K562 (cell line): ENCODE measurements at regions not wholly inside any gene's neighbourhood (a gene's known extent, or its start where the extent isn't known, plus 50 kb on each side); places are given as distances from the start of the nearest gene placed in this dataset.

Experiments used
- ATAC-seq: fragments of 200-7000 bp; cut with Tn5 transposase; 3 replicates; pipeline ENCODE4 v1.9.1; 2020; ENCODE audit warnings: moderate library complexity
- BruUV-seq: library from RNA; stranded (reverse); fragments of 400-500 nt; replicated peaks from 2 replicates; lab custom pipeline; 2021; lab: Mats Ljungman, UMichigan
- CTCF ChIA-PET: fragments of 300-600 bp; formaldehyde crosslinking; extraction: SDS; loops from one replicate; lab custom pipeline; 2021; ENCODE audit warnings: low intra/inter-chr PET ratio; lab: Yijun Ruan, JAX
- POLR2A ChIA-PET: fragments of 300-600, 350-650 bp; sonication (Branson Sonifier 250); formaldehyde crosslinking; extraction: SDS; loops from one replicate; lab custom pipeline; 2021; ENCODE audit warnings: antibody characterized with exemption, inconsistent platforms; lab: Yijun Ruan, JAX
- DNase-seq, 4 experiments: peaks; one replicate each; pipeline versions ENCODE4 v3.0.0 to v3.0.0-alpha.2; 2011 to 2018; ENCODE audit warnings: low spot score in 3 of 4, mixed read lengths in 3 of 4; ENCODE audit errors: extremely low read depth in 1 of 4
- FAIRE-seq: peaks from 2 replicates; lab custom pipeline; 2011; peaks lifted over from hg19 to GRCh38; lab: Jason Lieb, UNC
- H2AFZ ChIP-seq: 2 replicates; pipeline ENCODE4 v1.6.0; 2011; ENCODE audit warnings: low read depth, low read length, control low read depth, inconsistent platforms
- H3K27ac ChIP-seq: fragments of 200-600 bp; 3 replicates; pipeline ENCODE4 v1.8.0; 2011; ENCODE audit warnings: low read depth, mild to moderate bottlenecking, control low read depth, inconsistent platforms, low read length, moderate library complexity, mixed read lengths; ENCODE audit errors: extremely low read depth
- H3K27me3 ChIP-seq, 2 experiments: fragments of 300-600 bp in 1 of 2; 2 replicates in 1 of 2; 3 replicates in 1 of 2; pipeline versions ENCODE4 v1.6.0 to v1.8.0; 2011; ENCODE audit warnings: inconsistent platforms in 2 of 2, low read length in 2 of 2, mild to moderate bottlenecking in 1 of 2, mixed read lengths in 1 of 2, moderate library complexity in 1 of 2; ENCODE audit not compliant: control insufficient read depth in 2 of 2, insufficient read depth in 2 of 2
- H3K36me3 ChIP-seq: fragments of 300-600 bp; 3 replicates; pipeline ENCODE4 v1.8.0; 2011; ENCODE audit warnings: mild to moderate bottlenecking, low read length, inconsistent platforms; ENCODE audit not compliant: control insufficient read depth, insufficient read depth
- H3K4me1 ChIP-seq, 2 experiments: fragments of 200-600 bp in 1 of 2; replicated peaks in 1 of 2; 2 replicates in 1 of 2; 3 replicates in 1 of 2; pipeline versions ENCODE4 v1.5.1 to v1.8.0; 2011; ENCODE audit warnings: inconsistent platforms in 2 of 2, low read length in 2 of 2, mild to moderate bottlenecking in 1 of 2, mixed read lengths in 1 of 2, moderate library complexity in 1 of 2; ENCODE audit not compliant: control insufficient read depth in 2 of 2, insufficient read depth in 2 of 2
- H3K4me2 ChIP-seq: 2 replicates; pipeline ENCODE4 v1.6.1; 2011; ENCODE audit warnings: low read length, control low read depth, inconsistent platforms, mixed read lengths; ENCODE audit not compliant: insufficient read depth
- H3K4me3 ChIP-seq: fragments of 200-600 bp; sonication (generic), shearing (Covaris generic); 2 replicates; pipeline ENCODE4 v1.5.1; 2016; ENCODE audit warnings: control low read depth, inconsistent platforms
- H3K79me2 ChIP-seq: fragments of 200-600 bp; 3 replicates; pipeline ENCODE4 v1.8.0; 2011; ENCODE audit warnings: low read length, inconsistent platforms; ENCODE audit not compliant: control insufficient read depth, insufficient read depth
- H3K9ac ChIP-seq, 2 experiments: 2 replicates each; pipeline versions ENCODE4 v1.6.0 to v1.6.1; 2011; ENCODE audit warnings: low read depth in 2 of 2, low read length in 2 of 2, control low read depth in 1 of 2, inconsistent platforms in 1 of 2, mild to moderate bottlenecking in 1 of 2, mixed read lengths in 1 of 2; ENCODE audit not compliant: insufficient read depth in 1 of 2
- H3K9me1 ChIP-seq: one replicate; pipeline ENCODE4 v1.6.0; 2011; ENCODE audit warnings: inconsistent platforms, mild to moderate bottlenecking, low read length, moderate library complexity; ENCODE audit not compliant: control insufficient read depth, insufficient read depth
- H3K9me3 ChIP-seq: replicated peaks from 2 replicates; pipeline ENCODE4 v1.5.1; 2011; ENCODE audit warnings: low read depth, low read length, inconsistent platforms; ENCODE audit not compliant: control insufficient read depth, insufficient read depth
- H4K20me1 ChIP-seq: replicated peaks from 2 replicates; pipeline ENCODE4 v1.6.1; 2011; ENCODE audit warnings: low read length, inconsistent platforms, mixed read lengths; ENCODE audit not compliant: control insufficient read depth, insufficient read depth
- BRF2 ChIP-seq: IDR thresholded peaks from 3 replicates; pipeline ENCODE4 v1.6.1; 2011; ENCODE audit warnings: borderline replicate concordance, mild to moderate bottlenecking; ENCODE audit not compliant: insufficient read length, insufficient read depth
- KHSRP ChIP-seq: fragments of 450-650 bp; IDR thresholded peaks from 2 replicates; pipeline ENCODE4 v1.6.1; 2017
- MEIS2 ChIP-seq: fragments of 450-650 bp; IDR thresholded peaks from 2 replicates; pipeline ENCODE4 v1.6.1; 2014; ENCODE audit warnings: mild to moderate bottlenecking; ENCODE audit not compliant: partially characterized antibody
- MITF ChIP-seq: IDR thresholded peaks from 2 replicates; pipeline ENCODE4 v1.6.1; 2014; ENCODE audit warnings: antibody characterized with exemption
- NFYB ChIP-seq: IDR thresholded peaks from 2 replicates; pipeline ENCODE4 v1.6.1; 2011; ENCODE audit warnings: mild to moderate bottlenecking, moderate library complexity; ENCODE audit not compliant: insufficient read length; ENCODE audit errors: extremely low read depth
- PBX2 ChIP-seq, 2 experiments: IDR thresholded peaks in 1 of 2; conservative IDR thresholded peaks in 1 of 2; 2 replicates each; pipeline ENCODE4 v1.6.1; 2016; ENCODE audit warnings: low read depth in 2 of 2, mild to moderate bottlenecking in 1 of 2, missing compliant biosample characterization in 1 of 2, missing genetic modification characterization in 1 of 2, moderate library complexity in 1 of 2
- RNF2 ChIP-seq: sonication (generic); IDR thresholded peaks from 2 replicates; pipeline ENCODE4 v1.6.1; 2016
- TGIF2 ChIP-seq: sonication (generic); formaldehyde crosslinking; IDR thresholded peaks from 2 replicates; pipeline ENCODE4 v1.8.1; 2022; ENCODE audit warnings: mild to moderate bottlenecking, missing genetic modification reagents, moderate library complexity
- YBX1 ChIP-seq: fragments of 450-650 bp; IDR thresholded peaks from 2 replicates; pipeline ENCODE4 v1.7.1; 2016; ENCODE audit warnings: mild to moderate bottlenecking
- ZNF695 ChIP-seq: fragments of 450-650 bp; formaldehyde crosslinking; IDR thresholded peaks from 2 replicates; pipeline ENCODE4 v1.4.0; 2020; ENCODE audit warnings: mild to moderate bottlenecking, moderate library complexity
- ZNF77 ChIP-seq: fragments of 250-450 bp; sonication (Bioruptor Pico); IDR thresholded peaks from 2 replicates; pipeline ENCODE4 v1.5.0; 2020
- WGBS: fragments of 100-300 bp; shearing (Covaris generic); methylation state at CpG from one replicate; pipeline ENCODE4 v1.1.6; 2016; ENCODE audit warnings: low coverage, mixed read lengths; ENCODE audit not compliant: insufficient coverage; ENCODE audit errors: missing lambda C conversion rate; 5-methylcytosine and 5-hydroxymethylcytosine counted together
- in situ Hi-C: fragments of 300-500 bp; cut with MboI; formaldehyde crosslinking; loops from 4 replicates; pipeline ENCODE4 v1.15.0; 2018; ENCODE audit warnings: inconsistent platforms, mixed read lengths
- intact Hi-C: fragments of 100-400 bp; cut with micrococcal nuclease; formaldehyde crosslinking; loops from 2 replicates; pipeline ENCODE4 v1.14.2; 2022
- TF ChIP-seq, protein P1 (sequence below): sonication (generic); formaldehyde crosslinking; IDR thresholded peaks from 2 replicates; pipeline ENCODE4 v1.8.1; 2023; ENCODE audit warnings: mild to moderate bottlenecking, missing genetic modification reagents
- TF ChIP-seq, protein P2 (sequence below): fragments of 450-650 bp; IDR thresholded peaks from 2 replicates; pipeline ENCODE4 v1.6.1; 2016; ENCODE audit warnings: mild to moderate bottlenecking

- TF ChIP-seq, protein P1, sequence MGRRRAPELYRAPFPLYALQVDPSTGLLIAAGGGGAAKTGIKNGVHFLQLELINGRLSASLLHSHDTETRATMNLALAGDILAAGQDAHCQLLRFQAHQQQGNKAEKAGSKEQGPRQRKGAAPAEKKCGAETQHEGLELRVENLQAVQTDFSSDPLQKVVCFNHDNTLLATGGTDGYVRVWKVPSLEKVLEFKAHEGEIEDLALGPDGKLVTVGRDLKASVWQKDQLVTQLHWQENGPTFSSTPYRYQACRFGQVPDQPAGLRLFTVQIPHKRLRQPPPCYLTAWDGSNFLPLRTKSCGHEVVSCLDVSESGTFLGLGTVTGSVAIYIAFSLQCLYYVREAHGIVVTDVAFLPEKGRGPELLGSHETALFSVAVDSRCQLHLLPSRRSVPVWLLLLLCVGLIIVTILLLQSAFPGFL (CRISPR knock-in tag) = no peak
- TF ChIP-seq, all 486 proteins: peak for 0
Measured at GRCh38 chr10:36195364-36195763, 553.3 kb upstream of the FZD8 start (continued).

DNA sequence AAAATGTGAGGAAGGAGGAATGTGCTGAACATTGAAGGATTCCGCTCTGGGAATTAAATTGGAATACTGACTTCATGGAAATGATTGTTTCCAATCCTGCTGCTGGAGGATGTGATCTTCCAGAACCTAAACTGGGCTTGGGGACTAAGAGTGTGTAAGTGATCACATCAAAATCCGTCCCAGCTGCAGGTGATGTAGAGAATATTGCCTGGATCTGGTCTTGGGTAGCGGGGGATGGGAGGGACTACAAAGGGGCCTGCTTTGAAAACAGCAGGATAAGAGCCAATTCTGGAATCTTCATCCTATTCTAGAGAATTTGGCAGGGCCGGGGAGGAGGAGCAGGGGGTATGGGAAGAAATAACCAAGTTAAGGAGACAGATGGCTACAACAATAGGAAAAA lies 552.2 kb upstream of the FZD8 start:
- no peaks in the 10 kb centered on the region for H3K27me3 ChIP-seq
- no peak overlapping the region for H3K4me2 ChIP-seq
- ChIA-PET POLR2A (no interaction called here), CTCF (no interaction called here)
- H2AFZ ChIP-seq = no peak overlapping the region
- H3K4me1 ChIP-seq = no peaks in the 10 kb centered on the region
- BruUV-seq = no TSS peak
- no peak overlapping the region for H3K27ac ChIP-seq
- WGBS = 3% methylated on average over 4 of the region's 4 CpGs
- H3K9me1 ChIP-seq = no peaks in the 10 kb centered on the region
- no peak for ATAC-seq
- H3K79me2 ChIP-seq = no peaks in the 10 kb centered on the region
- H3K9ac ChIP-seq = no peak overlapping the region
- no peaks in the 10 kb centered on the region for H3K36me3 ChIP-seq
- intact Hi-C loops (no loop called here), in situ Hi-C loops (no loop called here)
- H3K4me3 ChIP-seq = no peak overlapping the region
- no peak for FAIRE-seq
- no peak for DNase-seq
- H4K20me1 ChIP-seq = no peaks in the 10 kb centered on the region
- H3K9me3 ChIP-seq = 0 out of 2 replicates have a peak, but pooled peaks cover 1% of the 10 kb centered on the region
- TF ChIP-seq ZNF695 (CRISPR knock-in tag) (no peak), KHSRP (no peak), MITF (no peak), ZNF77 (CRISPR knock-in tag) (no peak), NFYB (no peak), MEIS2 (no peak), PBX2 (CRISPR knock-in tag; IDR thresholded peaks at IDR 0.05; ENCODE audit: low read depth) (no peak), PBX2 (tag; conservative IDR thresholded peaks at IDR 0.05; ENCODE audit: low read depth) (no peak), BRF2 (no peak), RNF2 (no peak), YBX1 (no peak), TGIF2 (CRISPR knock-in tag) (no peak)
- TF ChIP-seq, protein P2, sequence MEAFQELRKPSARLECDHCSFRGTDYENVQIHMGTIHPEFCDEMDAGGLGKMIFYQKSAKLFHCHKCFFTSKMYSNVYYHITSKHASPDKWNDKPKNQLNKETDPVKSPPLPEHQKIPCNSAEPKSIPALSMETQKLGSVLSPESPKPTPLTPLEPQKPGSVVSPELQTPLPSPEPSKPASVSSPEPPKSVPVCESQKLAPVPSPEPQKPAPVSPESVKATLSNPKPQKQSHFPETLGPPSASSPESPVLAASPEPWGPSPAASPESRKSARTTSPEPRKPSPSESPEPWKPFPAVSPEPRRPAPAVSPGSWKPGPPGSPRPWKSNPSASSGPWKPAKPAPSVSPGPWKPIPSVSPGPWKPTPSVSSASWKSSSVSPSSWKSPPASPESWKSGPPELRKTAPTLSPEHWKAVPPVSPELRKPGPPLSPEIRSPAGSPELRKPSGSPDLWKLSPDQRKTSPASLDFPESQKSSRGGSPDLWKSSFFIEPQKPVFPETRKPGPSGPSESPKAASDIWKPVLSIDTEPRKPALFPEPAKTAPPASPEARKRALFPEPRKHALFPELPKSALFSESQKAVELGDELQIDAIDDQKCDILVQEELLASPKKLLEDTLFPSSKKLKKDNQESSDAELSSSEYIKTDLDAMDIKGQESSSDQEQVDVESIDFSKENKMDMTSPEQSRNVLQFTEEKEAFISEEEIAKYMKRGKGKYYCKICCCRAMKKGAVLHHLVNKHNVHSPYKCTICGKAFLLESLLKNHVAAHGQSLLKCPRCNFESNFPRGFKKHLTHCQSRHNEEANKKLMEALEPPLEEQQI = no peak
